ENCODE measurements at regions not wholly inside any gene's neighbourhood (a gene's known extent, or its start where the extent isn't known, plus 50 kb on each side); places are given as distances from the start of the nearest gene placed in this dataset.

DNA sequence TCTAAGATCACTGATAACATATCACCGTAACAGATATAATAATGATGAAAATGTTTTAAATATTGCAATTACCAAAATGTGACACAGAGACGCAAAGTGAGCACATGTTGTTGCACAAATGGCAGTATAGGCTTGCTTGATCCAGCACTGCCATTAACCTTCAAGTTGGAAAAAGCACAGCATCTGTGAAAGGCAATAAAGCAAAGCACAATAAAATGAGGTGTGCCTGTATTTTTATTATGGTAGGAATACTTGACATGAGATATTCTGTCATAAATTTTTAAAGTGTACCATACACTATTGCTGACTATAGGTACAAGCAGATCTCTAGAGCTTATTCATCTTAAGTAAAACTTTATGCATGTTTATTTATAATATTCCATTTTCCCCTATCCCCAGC lies 312.2 kb downstream of the PTH2R start:
- 68% methylated on average over 2 of the region's 2 CpGs for WGBS
- Histone ChIP-seq H3K9ac (ENCODE audit: low read depth in 1 of 2, low read length in 2 of 2) (no peak overlapping the region), H3K4me1 (ENCODE audit: control insufficient read depth in 4 of 4, insufficient read depth in 4 of 4, low read length in 3 of 4) (no peaks in the 10 kb centered on the region), H3K27ac (ENCODE audit: low read depth in 1 of 2, low read length in 2 of 2) (no peak overlapping the region), H3K9me3 (ENCODE audit: control insufficient read depth in 4 of 4, low read length in 3 of 4) (no peaks in the 10 kb centered on the region), H3K4me3 (ENCODE audit: low read depth in 1 of 3, low read length in 3 of 3) (no peak overlapping the region), H3K27me3 (ENCODE audit: control insufficient read depth in 4 of 4, insufficient read depth in 4 of 4, low read length in 3 of 4) (no peaks in the 10 kb centered on the region), H3K36me3 (ENCODE audit: control insufficient read depth in 4 of 4, insufficient read depth in 3 of 4, low read depth in 1 of 4, low read length in 3 of 4) (no peaks in the 10 kb centered on the region)
- no peak for TF ChIP-seq JUND (IDR thresholded peaks at IDR 0.05)
- no peak for TF ChIP-seq HNF4G (IDR thresholded peaks at IDR 0.05)
- TF ChIP-seq RXRA (IDR thresholded peaks at IDR 0.05) = no peak
- TF ChIP-seq, protein P1, sequence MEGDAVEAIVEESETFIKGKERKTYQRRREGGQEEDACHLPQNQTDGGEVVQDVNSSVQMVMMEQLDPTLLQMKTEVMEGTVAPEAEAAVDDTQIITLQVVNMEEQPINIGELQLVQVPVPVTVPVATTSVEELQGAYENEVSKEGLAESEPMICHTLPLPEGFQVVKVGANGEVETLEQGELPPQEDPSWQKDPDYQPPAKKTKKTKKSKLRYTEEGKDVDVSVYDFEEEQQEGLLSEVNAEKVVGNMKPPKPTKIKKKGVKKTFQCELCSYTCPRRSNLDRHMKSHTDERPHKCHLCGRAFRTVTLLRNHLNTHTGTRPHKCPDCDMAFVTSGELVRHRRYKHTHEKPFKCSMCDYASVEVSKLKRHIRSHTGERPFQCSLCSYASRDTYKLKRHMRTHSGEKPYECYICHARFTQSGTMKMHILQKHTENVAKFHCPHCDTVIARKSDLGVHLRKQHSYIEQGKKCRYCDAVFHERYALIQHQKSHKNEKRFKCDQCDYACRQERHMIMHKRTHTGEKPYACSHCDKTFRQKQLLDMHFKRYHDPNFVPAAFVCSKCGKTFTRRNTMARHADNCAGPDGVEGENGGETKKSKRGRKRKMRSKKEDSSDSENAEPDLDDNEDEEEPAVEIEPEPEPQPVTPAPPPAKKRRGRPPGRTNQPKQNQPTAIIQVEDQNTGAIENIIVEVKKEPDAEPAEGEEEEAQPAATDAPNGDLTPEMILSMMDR (IDR thresholded peaks at IDR 0.05; ENCODE audit: low read depth, low read length, missing input control) = no peak
- TF ChIP-seq SP1 (IDR thresholded peaks at IDR 0.05) = no peak
- no peak for TF ChIP-seq EGR1 (IDR thresholded peaks at IDR 0.05; ENCODE audit: low read depth in 2 of 2)
- TF ChIP-seq HNF4A (conservative IDR thresholded peaks at IDR 0.05) = no peak
- TF ChIP-seq, protein P2, sequence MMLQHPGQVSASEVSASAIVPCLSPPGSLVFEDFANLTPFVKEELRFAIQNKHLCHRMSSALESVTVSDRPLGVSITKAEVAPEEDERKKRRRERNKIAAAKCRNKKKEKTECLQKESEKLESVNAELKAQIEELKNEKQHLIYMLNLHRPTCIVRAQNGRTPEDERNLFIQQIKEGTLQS (IDR thresholded peaks at IDR 0.05) = no peak
- TF ChIP-seq FOXA2 (IDR thresholded peaks at IDR 0.05) = no peak
- no peak for TF ChIP-seq FOXA1 (IDR thresholded peaks at IDR 0.05)
- TF ChIP-seq, protein P3, sequence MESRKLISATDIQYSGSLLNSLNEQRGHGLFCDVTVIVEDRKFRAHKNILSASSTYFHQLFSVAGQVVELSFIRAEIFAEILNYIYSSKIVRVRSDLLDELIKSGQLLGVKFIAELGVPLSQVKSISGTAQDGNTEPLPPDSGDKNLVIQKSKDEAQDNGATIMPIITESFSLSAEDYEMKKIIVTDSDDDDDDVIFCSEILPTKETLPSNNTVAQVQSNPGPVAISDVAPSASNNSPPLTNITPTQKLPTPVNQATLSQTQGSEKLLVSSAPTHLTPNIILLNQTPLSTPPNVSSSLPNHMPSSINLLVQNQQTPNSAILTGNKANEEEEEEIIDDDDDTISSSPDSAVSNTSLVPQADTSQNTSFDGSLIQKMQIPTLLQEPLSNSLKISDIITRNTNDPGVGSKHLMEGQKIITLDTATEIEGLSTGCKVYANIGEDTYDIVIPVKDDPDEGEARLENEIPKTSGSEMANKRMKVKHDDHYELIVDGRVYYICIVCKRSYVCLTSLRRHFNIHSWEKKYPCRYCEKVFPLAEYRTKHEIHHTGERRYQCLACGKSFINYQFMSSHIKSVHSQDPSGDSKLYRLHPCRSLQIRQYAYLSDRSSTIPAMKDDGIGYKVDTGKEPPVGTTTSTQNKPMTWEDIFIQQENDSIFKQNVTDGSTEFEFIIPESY (IDR thresholded peaks at IDR 0.05) = no peak
- no peak for TF ChIP-seq YY1 (IDR thresholded peaks at IDR 0.05)
- TF ChIP-seq, protein P4, sequence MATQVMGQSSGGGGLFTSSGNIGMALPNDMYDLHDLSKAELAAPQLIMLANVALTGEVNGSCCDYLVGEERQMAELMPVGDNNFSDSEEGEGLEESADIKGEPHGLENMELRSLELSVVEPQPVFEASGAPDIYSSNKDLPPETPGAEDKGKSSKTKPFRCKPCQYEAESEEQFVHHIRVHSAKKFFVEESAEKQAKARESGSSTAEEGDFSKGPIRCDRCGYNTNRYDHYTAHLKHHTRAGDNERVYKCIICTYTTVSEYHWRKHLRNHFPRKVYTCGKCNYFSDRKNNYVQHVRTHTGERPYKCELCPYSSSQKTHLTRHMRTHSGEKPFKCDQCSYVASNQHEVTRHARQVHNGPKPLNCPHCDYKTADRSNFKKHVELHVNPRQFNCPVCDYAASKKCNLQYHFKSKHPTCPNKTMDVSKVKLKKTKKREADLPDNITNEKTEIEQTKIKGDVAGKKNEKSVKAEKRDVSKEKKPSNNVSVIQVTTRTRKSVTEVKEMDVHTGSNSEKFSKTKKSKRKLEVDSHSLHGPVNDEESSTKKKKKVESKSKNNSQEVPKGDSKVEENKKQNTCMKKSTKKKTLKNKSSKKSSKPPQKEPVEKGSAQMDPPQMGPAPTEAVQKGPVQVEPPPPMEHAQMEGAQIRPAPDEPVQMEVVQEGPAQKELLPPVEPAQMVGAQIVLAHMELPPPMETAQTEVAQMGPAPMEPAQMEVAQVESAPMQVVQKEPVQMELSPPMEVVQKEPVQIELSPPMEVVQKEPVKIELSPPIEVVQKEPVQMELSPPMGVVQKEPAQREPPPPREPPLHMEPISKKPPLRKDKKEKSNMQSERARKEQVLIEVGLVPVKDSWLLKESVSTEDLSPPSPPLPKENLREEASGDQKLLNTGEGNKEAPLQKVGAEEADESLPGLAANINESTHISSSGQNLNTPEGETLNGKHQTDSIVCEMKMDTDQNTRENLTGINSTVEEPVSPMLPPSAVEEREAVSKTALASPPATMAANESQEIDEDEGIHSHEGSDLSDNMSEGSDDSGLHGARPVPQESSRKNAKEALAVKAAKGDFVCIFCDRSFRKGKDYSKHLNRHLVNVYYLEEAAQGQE (IDR thresholded peaks at IDR 0.05) = no peak
- no peak for TF ChIP-seq TAF1 (conservative IDR thresholded peaks at IDR 0.05)
- no peak for TF ChIP-seq NR2F2 (IDR thresholded peaks at IDR 0.05)
- no peak for TF ChIP-seq GABPA (IDR thresholded peaks at IDR 0.05 in 1 of 2, conservative IDR thresholded peaks at IDR 0.05 in 1 of 2)
- no peak for DNase-seq (ENCODE audit: low spot score)

DNA sequence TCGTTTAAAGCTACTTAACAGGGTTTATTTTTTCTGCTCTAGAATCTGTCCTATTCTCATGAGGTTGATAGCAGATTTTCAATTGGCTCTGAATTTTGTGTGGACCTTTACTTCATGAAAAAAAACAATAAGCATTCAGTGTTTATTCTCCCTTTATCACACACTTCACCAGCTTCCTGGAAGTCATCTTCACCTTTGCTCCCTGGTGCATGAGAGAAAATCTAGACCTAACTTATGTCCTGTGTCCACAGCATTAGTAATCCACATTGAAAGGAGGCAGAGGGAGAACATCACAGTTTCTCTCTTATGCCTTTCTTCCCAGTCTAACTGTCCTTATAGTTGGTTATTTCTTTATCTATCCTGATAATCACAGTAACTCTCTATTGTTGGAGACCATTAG lies 316.1 kb downstream of the PTH2R start:
- no peaks in the 10 kb centered on the region for H3K36me3 ChIP-seq (ENCODE audit: control insufficient read depth in 4 of 4, insufficient read depth in 3 of 4, low read depth in 1 of 4, low read length in 3 of 4)
- H3K4me3 ChIP-seq (ENCODE audit: low read depth in 1 of 3, low read length in 3 of 3) = no peak overlapping the region
- H3K9me3 ChIP-seq (ENCODE audit: control insufficient read depth in 4 of 4, low read length in 3 of 4) = no peaks in the 10 kb centered on the region
- H3K4me1 ChIP-seq (ENCODE audit: control insufficient read depth in 4 of 4, insufficient read depth in 4 of 4, low read length in 3 of 4) = no peaks in the 10 kb centered on the region
- no peaks in the 10 kb centered on the region for H3K27me3 ChIP-seq (ENCODE audit: control insufficient read depth in 4 of 4, insufficient read depth in 4 of 4, low read length in 3 of 4)
- H3K9ac ChIP-seq (ENCODE audit: low read depth in 1 of 2, low read length in 2 of 2) = no peak overlapping the region
- WGBS = 20% methylated on average over 1 of the region's 1 CpG
- DNase-seq (ENCODE audit: low spot score) = no peak
- H3K27ac ChIP-seq (ENCODE audit: low read depth in 1 of 2, low read length in 2 of 2) = no peak overlapping the region
- TF ChIP-seq, protein P3 (IDR thresholded peaks at IDR 0.05) = no peak
- no peak for TF ChIP-seq FOXA1 (IDR thresholded peaks at IDR 0.05)
- no peak for TF ChIP-seq TAF1 (conservative IDR thresholded peaks at IDR 0.05)
- TF ChIP-seq, protein P1 (IDR thresholded peaks at IDR 0.05; ENCODE audit: low read depth, low read length, missing input control) = no peak
- no peak for TF ChIP-seq HNF4G (IDR thresholded peaks at IDR 0.05)
- TF ChIP-seq, protein P2 (IDR thresholded peaks at IDR 0.05) = no peak
- TF ChIP-seq EGR1 (IDR thresholded peaks at IDR 0.05; ENCODE audit: low read depth in 2 of 2) = no peak
- no peak for TF ChIP-seq RAD21 (IDR thresholded peaks at IDR 0.05)
- no peak for TF ChIP-seq NR2F2 (IDR thresholded peaks at IDR 0.05)
- no peak for TF ChIP-seq FOXA2 (IDR thresholded peaks at IDR 0.05)
- TF ChIP-seq GABPA (IDR thresholded peaks at IDR 0.05 in 1 of 2, conservative IDR thresholded peaks at IDR 0.05 in 1 of 2) = no peak
